Thyroid gland (tissue), 4 donors: ENCODE measurements at regions not wholly inside any gene's neighbourhood (a gene's known extent, or its start where the extent isn't known, plus 50 kb on each side); places are given as distances from the start of the nearest gene placed in this dataset.

Source experiments
- POLR2A ChIP-seq, 2 donors: fragments of 450-650 bp; IDR thresholded peaks; one replicate each; pipeline ENCODE4 v1.6.1; 2017; ENCODE audit warnings: antibody characterized with exemption in 2 of 2, mild to moderate bottlenecking in 2 of 2, moderate library complexity in 1 of 2
- TF ChIP-seq, protein P1 (sequence below), 6 experiments: fragments of 200-600 bp in 3 of 6; fragments of 450-650 bp in 3 of 6; sonication (generic) in 3 of 6; IDR thresholded peaks; one replicate each; pipeline ENCODE4 v1.5.1; 2016 to 2019; ENCODE audit warnings: antibody characterized with exemption in 6 of 6, mild to moderate bottlenecking in 2 of 6, inconsistent platforms in 1 of 6, moderate library complexity in 1 of 6

DNA sequence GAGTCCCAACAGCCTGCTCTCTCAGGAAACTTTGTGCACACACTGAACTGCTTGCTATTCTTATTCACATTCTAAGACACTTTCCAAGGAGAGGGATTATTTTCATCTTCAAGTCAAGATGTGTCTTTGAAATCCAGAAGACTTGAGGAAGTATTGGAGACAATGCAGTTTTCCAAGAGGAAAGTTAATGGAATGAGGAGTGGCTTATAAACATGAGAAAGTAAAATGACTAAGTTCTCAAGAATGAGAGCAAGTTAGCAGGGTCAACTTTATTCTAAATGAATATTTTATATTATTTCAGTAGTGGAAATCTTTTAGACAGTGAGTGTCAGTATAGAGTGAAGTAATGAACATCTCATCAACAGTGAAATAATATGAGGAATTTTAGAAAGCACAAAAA lies 1239.3 kb downstream of the MRPL39 start:
- TF ChIP-seq, protein P1, sequence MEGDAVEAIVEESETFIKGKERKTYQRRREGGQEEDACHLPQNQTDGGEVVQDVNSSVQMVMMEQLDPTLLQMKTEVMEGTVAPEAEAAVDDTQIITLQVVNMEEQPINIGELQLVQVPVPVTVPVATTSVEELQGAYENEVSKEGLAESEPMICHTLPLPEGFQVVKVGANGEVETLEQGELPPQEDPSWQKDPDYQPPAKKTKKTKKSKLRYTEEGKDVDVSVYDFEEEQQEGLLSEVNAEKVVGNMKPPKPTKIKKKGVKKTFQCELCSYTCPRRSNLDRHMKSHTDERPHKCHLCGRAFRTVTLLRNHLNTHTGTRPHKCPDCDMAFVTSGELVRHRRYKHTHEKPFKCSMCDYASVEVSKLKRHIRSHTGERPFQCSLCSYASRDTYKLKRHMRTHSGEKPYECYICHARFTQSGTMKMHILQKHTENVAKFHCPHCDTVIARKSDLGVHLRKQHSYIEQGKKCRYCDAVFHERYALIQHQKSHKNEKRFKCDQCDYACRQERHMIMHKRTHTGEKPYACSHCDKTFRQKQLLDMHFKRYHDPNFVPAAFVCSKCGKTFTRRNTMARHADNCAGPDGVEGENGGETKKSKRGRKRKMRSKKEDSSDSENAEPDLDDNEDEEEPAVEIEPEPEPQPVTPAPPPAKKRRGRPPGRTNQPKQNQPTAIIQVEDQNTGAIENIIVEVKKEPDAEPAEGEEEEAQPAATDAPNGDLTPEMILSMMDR (IDR thresholded peaks at IDR 0.05): no peak
- no peak for TF ChIP-seq POLR2A (IDR thresholded peaks at IDR 0.05)
